Mesenchymal stem cell (in vitro differentiated cells and primary cell): ENCODE measurements at regions not wholly inside any gene's neighbourhood (a gene's known extent, or its start where the extent isn't known, plus 50 kb on each side); places are given as distances from the start of the nearest gene placed in this dataset.
A peak's percentile ranks its signal among the peaks of the same experiment; 100 is the strongest.

Experiments used
- DNase-seq: peaks from one replicate; pipeline ENCODE4 v3.0.0-alpha.2; 2013
- H2AFZ ChIP-seq: one replicate; pipeline ENCODE4 v1.6.1; 2013; ENCODE audit warnings: low read depth, mild to moderate bottlenecking, control low read depth, inconsistent platforms, low read length, moderate library complexity
- H2AK5ac ChIP-seq: 2 replicates; pipeline ENCODE4 v1.6.1; 2013; ENCODE audit warnings: low read length, moderate library complexity, mild to moderate bottlenecking, inconsistent platforms; ENCODE audit not compliant: severe bottlenecking
- H2BK120ac ChIP-seq: one replicate; pipeline ENCODE4 v1.6.1; 2013; ENCODE audit warnings: low read depth, mild to moderate bottlenecking, inconsistent platforms, low read length, moderate library complexity
- H2BK12ac ChIP-seq, 2 experiments: one replicate each; pipeline ENCODE4 v1.6.1; 2013; ENCODE audit warnings: inconsistent platforms in 2 of 2, low read length in 2 of 2, mild to moderate bottlenecking in 2 of 2, moderate library complexity in 2 of 2, control low read depth in 1 of 2
- H2BK15ac ChIP-seq: one replicate; pipeline ENCODE4 v1.6.1; 2013; ENCODE audit warnings: mild to moderate bottlenecking, low read depth, inconsistent platforms; ENCODE audit not compliant: poor library complexity, severe bottlenecking
- H2BK5ac ChIP-seq: 2 replicates; pipeline ENCODE4 v1.6.1; 2013; ENCODE audit warnings: low read depth, mild to moderate bottlenecking, low read length, control low read depth, inconsistent platforms; ENCODE audit not compliant: poor library complexity, severe bottlenecking
- H3K14ac ChIP-seq, 2 experiments: one replicate each; pipeline ENCODE4 v1.6.1; 2013; ENCODE audit warnings: inconsistent platforms in 2 of 2, low read length in 2 of 2, control low read depth in 1 of 2, mild to moderate bottlenecking in 1 of 2, moderate library complexity in 1 of 2
- H3K18ac ChIP-seq, 2 experiments: one replicate each; pipeline ENCODE4 v1.6.1; 2013; ENCODE audit warnings: inconsistent platforms in 2 of 2, low read length in 2 of 2, control low read depth in 1 of 2, low read depth in 1 of 2, mild to moderate bottlenecking in 1 of 2
- H3K23ac ChIP-seq, 2 experiments: one replicate each; pipeline ENCODE4 v1.6.1; 2013; ENCODE audit warnings: inconsistent platforms in 2 of 2, low read length in 2 of 2, mild to moderate bottlenecking in 2 of 2, moderate library complexity in 2 of 2, control low read depth in 1 of 2
- H3K27ac ChIP-seq: 2 replicates; pipeline ENCODE4 v1.5.1; 2013; ENCODE audit warnings: mild to moderate bottlenecking, moderate library complexity, low read length, control low read depth, inconsistent platforms; ENCODE audit not compliant: poor library complexity, severe bottlenecking
- H3K27me3 ChIP-seq, 2 experiments: 2 replicates each; pipeline versions ENCODE4 v1.6.1 to v1.7.0; 2013; ENCODE audit warnings: low read length in 2 of 2, mild to moderate bottlenecking in 2 of 2, moderate library complexity in 2 of 2, control low read depth in 1 of 2, inconsistent platforms in 1 of 2; ENCODE audit not compliant: control insufficient read depth in 1 of 2, insufficient read depth in 1 of 2
- H3K36me3 ChIP-seq, 2 experiments: 2 replicates each; pipeline versions ENCODE4 v1.6.1 to v1.7.0; 2013; ENCODE audit warnings: low read length in 2 of 2, control low read depth in 1 of 2, inconsistent platforms in 1 of 2, low read depth in 1 of 2, mild to moderate bottlenecking in 1 of 2; ENCODE audit not compliant: insufficient read depth in 2 of 2, control insufficient read depth in 1 of 2
- H3K4ac ChIP-seq, 2 experiments: one replicate each; pipeline ENCODE4 v1.6.1; 2013; ENCODE audit warnings: inconsistent platforms in 2 of 2, low read length in 2 of 2, mild to moderate bottlenecking in 2 of 2, moderate library complexity in 2 of 2, control low read depth in 1 of 2, low read depth in 1 of 2
- H3K4me1 ChIP-seq: 2 replicates; pipeline ENCODE4 v1.6.1; 2013; ENCODE audit warnings: low read depth, low read length, control low read depth; ENCODE audit not compliant: control insufficient read depth, insufficient read depth
- H3K4me2 ChIP-seq: 2 replicates; pipeline ENCODE4 v1.6.1; 2013; ENCODE audit warnings: low read length, mild to moderate bottlenecking, inconsistent platforms; ENCODE audit not compliant: poor library complexity, severe bottlenecking
- H3K4me3 ChIP-seq, 2 experiments: 2 replicates each; pipeline versions ENCODE4 v1.5.1 to v1.7.0; 2013; ENCODE audit warnings: low read length in 2 of 2, mild to moderate bottlenecking in 2 of 2, control low read depth in 1 of 2, low read depth in 1 of 2; ENCODE audit not compliant: insufficient read depth in 1 of 2
- H3K79me1 ChIP-seq: replicated peaks from 2 replicates; pipeline ENCODE4 v1.6.1; 2013; ENCODE audit warnings: mild to moderate bottlenecking, control low read depth, low read length, inconsistent platforms; ENCODE audit not compliant: poor library complexity, severe bottlenecking
- H3K9ac ChIP-seq: 2 replicates; pipeline ENCODE4 v1.7.0; 2013; ENCODE audit warnings: mild to moderate bottlenecking, low read length, moderate library complexity
- H3K9me3 ChIP-seq: 2 replicates; pipeline ENCODE4 v1.7.0; 2013; ENCODE audit warnings: mild to moderate bottlenecking, low read length; ENCODE audit not compliant: control insufficient read depth
- H4K8ac ChIP-seq: one replicate; pipeline ENCODE4 v1.6.1; 2013; ENCODE audit warnings: inconsistent platforms, mild to moderate bottlenecking, low read length, moderate library complexity
- H4K91ac ChIP-seq: one replicate; pipeline ENCODE4 v1.6.1; 2013; ENCODE audit warnings: mild to moderate bottlenecking, low read length, inconsistent platforms
- WGBS: methylation state at CpG from one replicate; pipeline ENCODE4 v1.1.7; 2013; ENCODE audit warnings: mixed read lengths; 5-methylcytosine and 5-hydroxymethylcytosine counted together

- 96% methylated on average over 4 of the region's 7 CpGs for WGBS
Measured at GRCh38 chr5:120093178-120093577, 370.9 kb upstream of the PRR16 start.

GRCh38 chr5:120096413-120096812 is 367.7 kb upstream of the PRR16 start:
- Histone ChIP-seq H4K91ac (no peak overlapping the region), H3K27me3 (no peaks in the 10 kb centered on the region), H3K9me3 (no peaks in the 10 kb centered on the region), H2BK15ac (no peak overlapping the region), H2BK120ac (no peak overlapping the region), H3K36me3 (no peaks in the 10 kb centered on the region), H4K8ac (no peak overlapping the region), H3K4me1 (no peaks in the 10 kb centered on the region), H3K9ac (peak overlapping the region; percentile 34), H3K14ac (no peak overlapping the region), H3K18ac (no peak overlapping the region), H2BK12ac (no peak overlapping the region), H3K27ac (no peak overlapping the region), H2AFZ (no peak overlapping the region), H3K79me1 (no peaks in the 10 kb centered on the region), H2AK5ac (no peak overlapping the region), H3K4me2 (peak overlapping the region; percentile 65), H3K4ac (no peak overlapping the region), H3K23ac (no peak overlapping the region), H3K4me3 (peak overlapping the region in 1 of 2 experiments; percentile 61), H2BK5ac (no peak overlapping the region)
- 0% methylated on average over 1 of the region's 3 CpGs for WGBS
- DNase-seq, result peak; percentile 48

More at GRCh38 chr5:120093178-120093577, 370.9 kb upstream of the PRR16 start:
- Histone ChIP-seq H2AK5ac (no peak overlapping the region), H3K27me3 (no peaks in the 10 kb centered on the region), H3K4me3 (no peak overlapping the region), H2BK15ac (no peak overlapping the region), H3K27ac (no peak overlapping the region), H2BK5ac (no peak overlapping the region), H3K36me3 (no peaks in the 10 kb centered on the region), H4K8ac (no peak overlapping the region), H3K4ac (no peak overlapping the region), H2AFZ (no peak overlapping the region), H3K23ac (no peak overlapping the region), H2BK120ac (no peak overlapping the region), H3K9me3 (no peaks in the 10 kb centered on the region), H2BK12ac (no peak overlapping the region), H4K91ac (no peak overlapping the region), H3K4me2 (no peak overlapping the region), H3K4me1 (no peaks in the 10 kb centered on the region), H3K14ac (no peak overlapping the region), H3K18ac (no peak overlapping the region), H3K9ac (no peak overlapping the region), H3K79me1 (no peaks in the 10 kb centered on the region)
- DNase-seq, result no peak

- no peak overlapping the region for H2AFZ ChIP-seq
- no peak overlapping the region for H3K4ac ChIP-seq
- no peak overlapping the region for H2BK12ac ChIP-seq
- H3K4me3 ChIP-seq, result no peak overlapping the region
- no peak overlapping the region for H3K4me2 ChIP-seq
- no peak overlapping the region for H4K8ac ChIP-seq
- no peak overlapping the region for H2BK15ac ChIP-seq
- H4K91ac ChIP-seq, result no peak overlapping the region
- H3K79me1 ChIP-seq, result no peaks in the 10 kb centered on the region
- no peaks in the 10 kb centered on the region for H3K27me3 ChIP-seq
- H3K27ac ChIP-seq, result no peak overlapping the region
- H2BK120ac ChIP-seq, result no peak overlapping the region
- no peaks in the 10 kb centered on the region for H3K9me3 ChIP-seq
- no peak for DNase-seq
- H3K36me3 ChIP-seq, result no peaks in the 10 kb centered on the region
- H3K14ac ChIP-seq, result no peak overlapping the region
- no peak overlapping the region for H3K18ac ChIP-seq
- no peak overlapping the region for H3K9ac ChIP-seq
- no peak overlapping the region for H3K23ac ChIP-seq
- no peak overlapping the region for H2BK5ac ChIP-seq
- H3K4me1 ChIP-seq, result no peaks in the 10 kb centered on the region
- 90% methylated on average over 4 of the region's 4 CpGs for WGBS
- H2AK5ac ChIP-seq, result no peak overlapping the region
Measured at GRCh38 chr5:120098426-120098825, 365.7 kb upstream of the PRR16 start.

- Histone ChIP-seq H2AFZ (no peak overlapping the region), H2BK12ac (no peak overlapping the region)
Measured at GRCh38 chr5:120098902-120099535, 365.1 kb upstream of the PRR16 start.

More at GRCh38 chr5:120098902-120099535, 365.1 kb upstream of the PRR16 start:
- no peaks in the 10 kb centered on the region for H3K36me3 ChIP-seq
- no peak for DNase-seq
- H2BK120ac ChIP-seq, result no peak overlapping the region
- no peak overlapping the region for H3K9ac ChIP-seq
- no peak overlapping the region for H3K18ac ChIP-seq
- no peak overlapping the region for H3K4ac ChIP-seq
- no peak overlapping the region for H4K8ac ChIP-seq
- no peak overlapping the region for H3K4me2 ChIP-seq
- H3K14ac ChIP-seq, result no peak overlapping the region
- H4K91ac ChIP-seq, result no peak overlapping the region
- no peaks in the 10 kb centered on the region for H3K79me1 ChIP-seq
- no peaks in the 10 kb centered on the region for H3K27me3 ChIP-seq
- H3K27ac ChIP-seq, result no peak overlapping the region
- no peaks in the 10 kb centered on the region for H3K9me3 ChIP-seq
- H2BK5ac ChIP-seq, result no peak overlapping the region
- no peaks in the 10 kb centered on the region for H3K4me1 ChIP-seq
- WGBS, result 82% methylated on average over 2 of the region's 5 CpGs
- H3K4me3 ChIP-seq, result no peak overlapping the region
- no peak overlapping the region for H3K23ac ChIP-seq
- no peak overlapping the region for H2BK15ac ChIP-seq
- H2AK5ac ChIP-seq, result no peak overlapping the region
